Bronchial epithelial cell (primary cell): ENCODE measurements at regions not wholly inside any gene's neighbourhood (a gene's known extent, or its start where the extent isn't known, plus 50 kb on each side); places are given as distances from the start of the nearest gene placed in this dataset.

ENCODE experiments used
- DNase-seq: peaks from one replicate; pipeline ENCODE4 v3.0.0-alpha.2; 2010; ENCODE audit warnings: low read depth
- FAIRE-seq: peaks from 2 replicates; lab custom pipeline; 2011; peaks lifted over from hg19 to GRCh38; lab: Jason Lieb, UNC
- H3K27me3 ChIP-seq: 2 replicates; pipeline ENCODE4 v1.5.1; 2011; ENCODE audit warnings: low read length; ENCODE audit not compliant: control insufficient read depth, insufficient read depth
- H3K36me3 ChIP-seq: 2 replicates; pipeline ENCODE4 v1.5.1; 2011; ENCODE audit warnings: low read length; ENCODE audit not compliant: control insufficient read depth, insufficient read depth
- H3K4me3 ChIP-seq: 2 replicates; pipeline ENCODE4 v1.5.1; 2011; ENCODE audit warnings: mild to moderate bottlenecking, low read depth, low read length, control low read depth
- TF ChIP-seq, protein P1 (sequence below): IDR thresholded peaks from 2 replicates; pipeline ENCODE4 v1.5.1; 2011; ENCODE audit warnings: mild to moderate bottlenecking, moderate library complexity, low read length, control low read depth, inconsistent platforms; ENCODE audit not compliant: insufficient read depth, severe bottlenecking

DNA sequence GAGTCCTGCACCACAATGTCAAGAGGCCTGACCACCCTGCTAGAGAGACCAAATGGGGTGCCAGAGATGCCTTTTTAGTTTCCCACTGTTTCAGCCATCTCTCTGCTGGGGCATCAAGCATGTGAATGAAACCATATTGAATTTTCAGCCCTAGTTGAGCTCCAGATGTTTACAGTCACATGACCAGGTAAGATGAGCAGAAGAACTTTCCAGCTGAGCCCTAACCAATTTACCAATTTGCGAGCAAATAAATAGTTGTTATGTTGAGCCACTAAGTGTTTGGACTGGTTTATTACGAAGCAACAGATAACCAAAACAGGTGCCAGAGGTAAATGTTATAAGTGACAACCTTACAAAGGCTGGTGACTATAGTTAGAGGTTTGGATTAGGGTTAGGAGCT lies 209.1 kb upstream of the CCL2 start:
- Histone ChIP-seq H3K4me3 (no peak overlapping the region), H3K27me3 (no peaks in the 10 kb centered on the region), H3K36me3 (no peaks in the 10 kb centered on the region)
- no peak for DNase-seq
- TF ChIP-seq, protein P1, sequence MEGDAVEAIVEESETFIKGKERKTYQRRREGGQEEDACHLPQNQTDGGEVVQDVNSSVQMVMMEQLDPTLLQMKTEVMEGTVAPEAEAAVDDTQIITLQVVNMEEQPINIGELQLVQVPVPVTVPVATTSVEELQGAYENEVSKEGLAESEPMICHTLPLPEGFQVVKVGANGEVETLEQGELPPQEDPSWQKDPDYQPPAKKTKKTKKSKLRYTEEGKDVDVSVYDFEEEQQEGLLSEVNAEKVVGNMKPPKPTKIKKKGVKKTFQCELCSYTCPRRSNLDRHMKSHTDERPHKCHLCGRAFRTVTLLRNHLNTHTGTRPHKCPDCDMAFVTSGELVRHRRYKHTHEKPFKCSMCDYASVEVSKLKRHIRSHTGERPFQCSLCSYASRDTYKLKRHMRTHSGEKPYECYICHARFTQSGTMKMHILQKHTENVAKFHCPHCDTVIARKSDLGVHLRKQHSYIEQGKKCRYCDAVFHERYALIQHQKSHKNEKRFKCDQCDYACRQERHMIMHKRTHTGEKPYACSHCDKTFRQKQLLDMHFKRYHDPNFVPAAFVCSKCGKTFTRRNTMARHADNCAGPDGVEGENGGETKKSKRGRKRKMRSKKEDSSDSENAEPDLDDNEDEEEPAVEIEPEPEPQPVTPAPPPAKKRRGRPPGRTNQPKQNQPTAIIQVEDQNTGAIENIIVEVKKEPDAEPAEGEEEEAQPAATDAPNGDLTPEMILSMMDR, result no peak
- no peak for FAIRE-seq

DNA sequence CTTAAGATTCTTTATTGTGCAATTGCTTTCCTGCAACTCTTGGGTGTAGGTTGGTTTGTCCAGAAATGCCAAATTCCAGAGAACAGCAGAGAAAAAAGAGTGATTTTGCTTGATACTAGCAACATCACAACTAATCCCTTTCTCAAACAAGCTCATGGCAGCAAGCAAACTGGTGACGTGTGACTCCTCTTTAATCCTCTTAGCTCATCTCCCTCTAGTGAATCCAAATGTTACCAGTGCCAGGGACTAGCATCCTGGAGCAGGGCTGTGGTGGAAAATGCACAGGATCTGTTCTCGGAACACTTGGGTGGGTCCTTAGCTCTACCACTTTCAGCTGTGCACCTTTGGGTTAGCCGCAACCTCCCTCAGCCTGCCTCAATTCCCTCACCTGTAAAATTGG lies 204.0 kb upstream of the CCL2 start:
- DNase-seq (no peak), FAIRE-seq (no peak)
- Histone ChIP-seq H3K27me3 (no peaks in the 10 kb centered on the region), H3K36me3 (no peaks in the 10 kb centered on the region), H3K4me3 (no peak overlapping the region)
- TF ChIP-seq, protein P1, result no peak

GRCh38 chr17:34054495-34054894 lies 200.6 kb upstream of the CCL2 start:
- no peak for FAIRE-seq
- Histone ChIP-seq H3K36me3 (no peaks in the 10 kb centered on the region), H3K27me3 (no peaks in the 10 kb centered on the region), H3K4me3 (no peak overlapping the region)
- TF ChIP-seq, protein P1, result no peak
- DNase-seq, result no peak

DNA sequence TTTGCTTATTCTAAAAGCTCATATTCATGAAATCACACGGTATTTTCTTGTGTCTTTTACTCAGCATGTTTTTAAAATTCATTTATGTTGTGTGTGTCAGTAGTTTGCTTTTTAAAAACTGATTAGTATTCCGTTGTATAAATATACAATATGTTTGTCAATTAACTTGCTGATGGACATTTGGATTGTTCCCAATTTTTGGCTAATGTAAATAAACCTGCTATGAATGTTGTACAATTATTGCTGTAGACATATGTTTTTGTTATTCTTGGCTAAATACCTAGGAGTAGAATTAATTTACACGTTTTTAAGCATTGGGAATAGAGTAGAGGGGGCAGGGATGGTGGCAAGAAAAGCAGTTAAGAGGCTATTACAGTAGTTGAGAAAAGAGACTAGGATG lies 199.5 kb upstream of the CCL2 start:
- no peaks in the 10 kb centered on the region for H3K27me3 ChIP-seq
- H3K36me3 ChIP-seq, result no peaks in the 10 kb centered on the region
- TF ChIP-seq, protein P1, result no peak
- DNase-seq (no peak), FAIRE-seq (no peak)
- no peak overlapping the region for H3K4me3 ChIP-seq

- FAIRE-seq, result peak; percentile 83
- TF ChIP-seq, protein P1, result no peak
- H3K36me3 ChIP-seq, result no peaks in the 10 kb centered on the region
- H3K4me3 ChIP-seq, result no peak overlapping the region
- no peaks in the 10 kb centered on the region for H3K27me3 ChIP-seq
- no peak for DNase-seq
Measured at GRCh38 chr17:34059423-34060220, 195.5 kb upstream of the CCL2 start.

GRCh38 chr17:34066528-34066927 lies 188.6 kb upstream of the CCL2 start:
- Histone ChIP-seq H3K4me3 (no peak overlapping the region), H3K27me3 (no peaks in the 10 kb centered on the region), H3K36me3 (no peaks in the 10 kb centered on the region)
- DNase-seq (no peak), FAIRE-seq (peak; percentile 90)
- TF ChIP-seq, protein P1, result no peak
